ENCODE measurements at regions not wholly inside any gene's neighbourhood (a gene's known extent, or its start where the extent isn't known, plus 50 kb on each side); places are given as distances from the start of the nearest gene placed in this dataset.

DNA sequence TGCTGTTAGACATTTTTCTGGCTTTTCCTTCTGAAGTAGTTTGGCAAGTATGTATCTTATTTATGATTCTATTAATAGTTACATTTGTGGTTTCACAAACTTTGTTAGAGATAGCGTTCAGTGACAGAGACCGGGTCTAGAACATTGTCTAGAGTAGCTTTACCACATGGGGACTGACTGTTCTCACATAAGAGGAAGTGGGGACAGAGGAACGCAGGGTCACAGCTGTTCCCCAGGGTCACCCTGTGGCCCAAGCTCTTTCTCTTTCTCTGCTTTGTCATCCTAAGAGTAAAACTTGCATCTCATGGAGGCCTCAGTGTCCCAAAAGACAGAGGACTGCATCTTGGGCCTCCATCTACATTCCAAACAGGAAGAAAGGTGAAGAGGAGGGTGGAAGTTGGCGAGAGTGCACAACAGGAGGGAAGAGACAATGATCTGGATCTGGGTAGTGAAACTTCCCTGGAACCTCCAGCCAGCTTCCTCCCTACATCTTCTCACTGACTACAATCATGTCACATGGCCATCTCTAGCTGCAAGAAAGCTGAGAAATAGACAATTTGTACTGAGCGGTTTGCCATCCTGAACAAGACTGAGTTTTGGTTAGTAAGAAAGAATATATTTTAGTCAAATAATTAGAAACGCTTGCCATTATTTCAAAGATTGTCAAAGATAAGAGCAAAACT is 645.8 kb upstream of the ARID1B start:
- FAIRE-seq, result no peak
- DNase-seq (ENCODE audit: low read depth in 1 of 2, low spot score in 1 of 2), result no peak
- no peak for ATAC-seq
- Histone ChIP-seq H3K9me3 (no peaks in the 10 kb centered on the region), H3K4me2 (no peak overlapping the region), H3K4me1 (no peaks in the 10 kb centered on the region), H3K27ac (no peak overlapping the region), H3K4me3 (no peak overlapping the region)
- POLR2A ChIA-PET, result no interaction called here
- CTCF ChIA-PET, result no interaction called here
- WGBS (ENCODE audit: missing lambda C conversion rate), result 44% methylated on average over 6 of the region's 6 CpGs
- no peak for TF ChIP-seq ESRRA (IDR thresholded peaks at IDR 0.05; ENCODE audit: borderline replicate concordance, low read length)
- no peak for TF ChIP-seq RNF2 (IDR thresholded peaks at IDR 0.05; ENCODE audit: borderline replicate concordance, low read depth)
- TF ChIP-seq, protein P1, sequence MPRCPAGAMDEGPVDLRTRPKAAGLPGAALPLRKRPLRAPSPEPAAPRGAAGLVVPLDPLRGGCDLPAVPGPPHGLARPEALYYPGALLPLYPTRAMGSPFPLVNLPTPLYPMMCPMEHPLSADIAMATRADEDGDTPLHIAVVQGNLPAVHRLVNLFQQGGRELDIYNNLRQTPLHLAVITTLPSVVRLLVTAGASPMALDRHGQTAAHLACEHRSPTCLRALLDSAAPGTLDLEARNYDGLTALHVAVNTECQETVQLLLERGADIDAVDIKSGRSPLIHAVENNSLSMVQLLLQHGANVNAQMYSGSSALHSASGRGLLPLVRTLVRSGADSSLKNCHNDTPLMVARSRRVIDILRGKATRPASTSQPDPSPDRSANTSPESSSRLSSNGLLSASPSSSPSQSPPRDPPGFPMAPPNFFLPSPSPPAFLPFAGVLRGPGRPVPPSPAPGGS (IDR thresholded peaks at IDR 0.05), result no peak
- no peak for TF ChIP-seq SMC3 (IDR thresholded peaks at IDR 0.05)
- TF ChIP-seq CHD4 (IDR thresholded peaks at IDR 0.05; ENCODE audit: borderline replicate concordance), result no peak
- TF ChIP-seq FOXS1 (CRISPR knock-in tag; IDR thresholded peaks at IDR 0.05), result no peak
- TF ChIP-seq, protein P2, sequence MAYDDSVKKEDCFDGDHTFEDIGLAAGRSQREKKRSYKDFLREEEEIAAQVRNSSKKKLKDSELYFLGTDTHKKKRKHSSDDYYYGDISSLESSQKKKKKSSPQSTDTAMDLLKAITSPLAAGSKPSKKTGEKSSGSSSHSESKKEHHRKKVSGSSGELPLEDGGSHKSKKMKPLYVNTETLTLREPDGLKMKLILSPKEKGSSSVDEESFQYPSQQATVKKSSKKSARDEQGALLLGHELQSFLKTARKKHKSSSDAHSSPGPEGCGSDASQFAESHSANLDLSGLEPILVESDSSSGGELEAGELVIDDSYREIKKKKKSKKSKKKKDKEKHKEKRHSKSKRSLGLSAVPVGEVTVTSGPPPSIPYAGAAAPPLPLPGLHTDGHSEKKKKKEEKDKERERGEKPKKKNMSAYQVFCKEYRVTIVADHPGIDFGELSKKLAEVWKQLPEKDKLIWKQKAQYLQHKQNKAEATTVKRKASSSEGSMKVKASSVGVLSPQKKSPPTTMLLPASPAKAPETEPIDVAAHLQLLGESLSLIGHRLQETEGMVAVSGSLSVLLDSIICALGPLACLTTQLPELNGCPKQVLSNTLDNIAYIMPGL (CRISPR knock-in tag; IDR thresholded peaks at IDR 0.05; ENCODE audit: borderline replicate concordance), result no peak
- no peak for TF ChIP-seq EP300 (IDR thresholded peaks at IDR 0.05)
- TF ChIP-seq, protein P3, sequence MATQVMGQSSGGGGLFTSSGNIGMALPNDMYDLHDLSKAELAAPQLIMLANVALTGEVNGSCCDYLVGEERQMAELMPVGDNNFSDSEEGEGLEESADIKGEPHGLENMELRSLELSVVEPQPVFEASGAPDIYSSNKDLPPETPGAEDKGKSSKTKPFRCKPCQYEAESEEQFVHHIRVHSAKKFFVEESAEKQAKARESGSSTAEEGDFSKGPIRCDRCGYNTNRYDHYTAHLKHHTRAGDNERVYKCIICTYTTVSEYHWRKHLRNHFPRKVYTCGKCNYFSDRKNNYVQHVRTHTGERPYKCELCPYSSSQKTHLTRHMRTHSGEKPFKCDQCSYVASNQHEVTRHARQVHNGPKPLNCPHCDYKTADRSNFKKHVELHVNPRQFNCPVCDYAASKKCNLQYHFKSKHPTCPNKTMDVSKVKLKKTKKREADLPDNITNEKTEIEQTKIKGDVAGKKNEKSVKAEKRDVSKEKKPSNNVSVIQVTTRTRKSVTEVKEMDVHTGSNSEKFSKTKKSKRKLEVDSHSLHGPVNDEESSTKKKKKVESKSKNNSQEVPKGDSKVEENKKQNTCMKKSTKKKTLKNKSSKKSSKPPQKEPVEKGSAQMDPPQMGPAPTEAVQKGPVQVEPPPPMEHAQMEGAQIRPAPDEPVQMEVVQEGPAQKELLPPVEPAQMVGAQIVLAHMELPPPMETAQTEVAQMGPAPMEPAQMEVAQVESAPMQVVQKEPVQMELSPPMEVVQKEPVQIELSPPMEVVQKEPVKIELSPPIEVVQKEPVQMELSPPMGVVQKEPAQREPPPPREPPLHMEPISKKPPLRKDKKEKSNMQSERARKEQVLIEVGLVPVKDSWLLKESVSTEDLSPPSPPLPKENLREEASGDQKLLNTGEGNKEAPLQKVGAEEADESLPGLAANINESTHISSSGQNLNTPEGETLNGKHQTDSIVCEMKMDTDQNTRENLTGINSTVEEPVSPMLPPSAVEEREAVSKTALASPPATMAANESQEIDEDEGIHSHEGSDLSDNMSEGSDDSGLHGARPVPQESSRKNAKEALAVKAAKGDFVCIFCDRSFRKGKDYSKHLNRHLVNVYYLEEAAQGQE (IDR thresholded peaks at IDR 0.05), result no peak
- no peak for TF ChIP-seq JUNB (IDR thresholded peaks at IDR 0.05)
- TF ChIP-seq, protein P4, sequence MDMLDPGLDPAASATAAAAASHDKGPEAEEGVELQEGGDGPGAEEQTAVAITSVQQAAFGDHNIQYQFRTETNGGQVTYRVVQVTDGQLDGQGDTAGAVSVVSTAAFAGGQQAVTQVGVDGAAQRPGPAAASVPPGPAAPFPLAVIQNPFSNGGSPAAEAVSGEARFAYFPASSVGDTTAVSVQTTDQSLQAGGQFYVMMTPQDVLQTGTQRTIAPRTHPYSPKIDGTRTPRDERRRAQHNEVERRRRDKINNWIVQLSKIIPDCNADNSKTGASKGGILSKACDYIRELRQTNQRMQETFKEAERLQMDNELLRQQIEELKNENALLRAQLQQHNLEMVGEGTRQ (IDR thresholded peaks at IDR 0.05), result no peak
- TF ChIP-seq TFCP2L1 (CRISPR knock-in tag; IDR thresholded peaks at IDR 0.05), result no peak

DNA sequence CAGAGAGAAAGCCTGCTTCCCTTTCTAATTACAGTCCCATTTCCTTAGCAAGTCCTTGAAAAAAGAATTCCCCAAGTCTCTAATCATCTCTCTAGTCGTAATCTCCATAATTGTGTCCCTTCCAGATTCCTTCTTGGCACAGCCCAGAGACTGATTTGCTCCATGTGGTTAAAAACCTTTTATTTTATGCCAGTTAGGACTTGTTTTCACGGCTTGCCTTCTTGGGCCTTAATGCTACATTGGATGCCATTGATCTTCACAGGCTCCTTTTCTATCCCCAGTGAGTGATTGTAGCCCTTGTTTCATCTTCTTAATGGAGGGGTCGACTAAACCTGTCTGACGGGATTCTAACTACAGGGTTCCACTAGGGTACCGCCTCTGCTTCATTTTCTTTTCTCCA is 650.6 kb upstream of the ARID1B start:
- H3K4me3 ChIP-seq, result no peak overlapping the region
- no peak overlapping the region for H3K27ac ChIP-seq
- no peaks in the 10 kb centered on the region for H3K9me3 ChIP-seq
- WGBS (ENCODE audit: missing lambda C conversion rate), result 35% methylated on average over 5 of the region's 5 CpGs
- FAIRE-seq (no peak), DNase-seq (ENCODE audit: low read depth in 1 of 2, low spot score in 1 of 2) (no peak), ATAC-seq (no peak)
- no peaks in the 10 kb centered on the region for H3K4me1 ChIP-seq
- TF ChIP-seq RAD21 (conservative IDR thresholded peaks at IDR 0.05 in 1 of 2, IDR thresholded peaks at IDR 0.05 in 1 of 2) (no peak), CBX2 (IDR thresholded peaks at IDR 0.05; ENCODE audit: borderline replicate concordance, low read depth) (no peak), MAZ (IDR thresholded peaks at IDR 0.05; ENCODE audit: borderline replicate concordance, low read depth, low read length) (no peak), FOXS1 (CRISPR knock-in tag; IDR thresholded peaks at IDR 0.05) (no peak), SMC3 (IDR thresholded peaks at IDR 0.05) (no peak), FOSL2 (IDR thresholded peaks at IDR 0.05) (no peak), FOSL2 (CRISPR knock-in tag; IDR thresholded peaks at IDR 0.05) (no peak), KDM5A (IDR thresholded peaks at IDR 0.05) (no peak), ZC3H11A (IDR thresholded peaks at IDR 0.05) (no peak), HOXB5 (CRISPR knock-in tag; IDR thresholded peaks at IDR 0.05) (no peak), KDM1A (IDR thresholded peaks at IDR 0.05; ENCODE audit: low read depth) (no peak), GATA3 (IDR thresholded peaks at IDR 0.05; ENCODE audit: borderline replicate concordance) (no peak), RFX5 (IDR thresholded peaks at IDR 0.05) (no peak)
- TF ChIP-seq, protein P4 (IDR thresholded peaks at IDR 0.05), result no peak
- TF ChIP-seq, protein P5, sequence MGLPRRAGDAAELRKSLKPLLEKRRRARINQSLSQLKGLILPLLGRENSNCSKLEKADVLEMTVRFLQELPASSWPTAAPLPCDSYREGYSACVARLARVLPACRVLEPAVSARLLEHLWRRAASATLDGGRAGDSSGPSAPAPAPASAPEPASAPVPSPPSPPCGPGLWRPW (IDR thresholded peaks at IDR 0.05), result no peak
- ChIA-PET POLR2A (no interaction called here), CTCF (no interaction called here)
- H3K4me2 ChIP-seq, result no peak overlapping the region

Data from A549 (cell line).